MM.1S (cell line): ENCODE measurements at regions not wholly inside any gene's neighbourhood (a gene's known extent, or its start where the extent isn't known, plus 50 kb on each side); places are given as distances from the start of the nearest gene placed in this dataset.

ENCODE experiments used
- EZH2 ChIP-seq: fragments of 300-600 bp; sonication (generic); optimal IDR thresholded peaks from 2 replicates; pipeline ENCODE3; 2017; ENCODE audit warnings: low read depth, mild to moderate bottlenecking, antibody characterized with exemption, low read length, mixed read lengths
- EZH2phosphoT487 ChIP-seq: fragments of 300-600 bp; sonication (generic); IDR thresholded peaks from 2 replicates; pipeline ENCODE4 v1.6.1; 2018; ENCODE audit warnings: antibody characterized with exemption, low read length
- TF ChIP-seq, protein P1 (sequence below): fragments of 300-600 bp; sonication (generic); IDR thresholded peaks from 2 replicates; pipeline ENCODE4 v1.5.1; 2016; ENCODE audit warnings: antibody characterized with exemption, low read length, mixed read lengths

DNA sequence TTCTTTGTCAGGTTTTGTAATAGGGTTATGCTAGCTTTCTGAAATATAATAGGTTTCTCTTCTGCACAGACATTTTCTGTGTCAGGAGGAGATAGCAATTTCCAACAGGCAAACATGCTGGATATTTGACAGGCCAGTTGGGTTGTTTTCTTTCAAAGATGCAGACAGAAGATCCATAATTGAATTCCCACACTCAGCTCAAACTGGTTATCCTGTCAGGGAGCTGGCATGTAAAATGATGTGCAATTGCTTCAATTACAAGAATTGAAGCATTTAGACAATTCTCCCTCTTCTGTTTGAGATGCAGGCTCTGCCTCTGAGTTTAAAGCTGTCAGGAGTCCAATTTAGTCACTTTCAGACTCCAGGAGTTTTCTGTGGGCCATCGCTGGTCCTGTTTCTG, 146.2 kb upstream of the ZKSCAN2 start:
- TF ChIP-seq, protein P1, sequence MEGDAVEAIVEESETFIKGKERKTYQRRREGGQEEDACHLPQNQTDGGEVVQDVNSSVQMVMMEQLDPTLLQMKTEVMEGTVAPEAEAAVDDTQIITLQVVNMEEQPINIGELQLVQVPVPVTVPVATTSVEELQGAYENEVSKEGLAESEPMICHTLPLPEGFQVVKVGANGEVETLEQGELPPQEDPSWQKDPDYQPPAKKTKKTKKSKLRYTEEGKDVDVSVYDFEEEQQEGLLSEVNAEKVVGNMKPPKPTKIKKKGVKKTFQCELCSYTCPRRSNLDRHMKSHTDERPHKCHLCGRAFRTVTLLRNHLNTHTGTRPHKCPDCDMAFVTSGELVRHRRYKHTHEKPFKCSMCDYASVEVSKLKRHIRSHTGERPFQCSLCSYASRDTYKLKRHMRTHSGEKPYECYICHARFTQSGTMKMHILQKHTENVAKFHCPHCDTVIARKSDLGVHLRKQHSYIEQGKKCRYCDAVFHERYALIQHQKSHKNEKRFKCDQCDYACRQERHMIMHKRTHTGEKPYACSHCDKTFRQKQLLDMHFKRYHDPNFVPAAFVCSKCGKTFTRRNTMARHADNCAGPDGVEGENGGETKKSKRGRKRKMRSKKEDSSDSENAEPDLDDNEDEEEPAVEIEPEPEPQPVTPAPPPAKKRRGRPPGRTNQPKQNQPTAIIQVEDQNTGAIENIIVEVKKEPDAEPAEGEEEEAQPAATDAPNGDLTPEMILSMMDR: no peak
- TF ChIP-seq EZH2phosphoT487 (no peak), EZH2 (no peak)
